ENCODE measurements at regions not wholly inside any gene's neighbourhood (a gene's known extent, or its start where the extent isn't known, plus 50 kb on each side); places are given as distances from the start of the nearest gene placed in this dataset.

DNA sequence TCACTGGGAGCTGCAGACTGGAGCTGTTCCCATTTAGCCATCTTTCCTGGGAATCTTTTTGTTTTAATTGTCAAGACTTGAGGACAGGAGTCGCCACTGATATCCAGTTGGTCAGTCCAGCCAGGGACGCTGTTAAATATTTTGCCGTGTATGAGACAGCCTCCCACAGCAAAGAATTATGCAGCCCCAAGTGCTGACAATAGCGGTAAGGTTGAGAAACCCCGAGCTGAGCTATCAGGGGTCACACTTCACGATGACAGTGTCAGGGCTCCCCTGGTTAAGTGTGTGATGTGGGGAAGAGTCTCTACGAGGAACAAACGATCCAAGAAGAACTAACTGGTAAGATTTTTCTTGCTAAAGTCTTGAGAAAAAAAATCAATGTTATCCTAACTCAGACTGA is 372.0 kb upstream of the MPDZ start:
- TF ChIP-seq, protein P1, sequence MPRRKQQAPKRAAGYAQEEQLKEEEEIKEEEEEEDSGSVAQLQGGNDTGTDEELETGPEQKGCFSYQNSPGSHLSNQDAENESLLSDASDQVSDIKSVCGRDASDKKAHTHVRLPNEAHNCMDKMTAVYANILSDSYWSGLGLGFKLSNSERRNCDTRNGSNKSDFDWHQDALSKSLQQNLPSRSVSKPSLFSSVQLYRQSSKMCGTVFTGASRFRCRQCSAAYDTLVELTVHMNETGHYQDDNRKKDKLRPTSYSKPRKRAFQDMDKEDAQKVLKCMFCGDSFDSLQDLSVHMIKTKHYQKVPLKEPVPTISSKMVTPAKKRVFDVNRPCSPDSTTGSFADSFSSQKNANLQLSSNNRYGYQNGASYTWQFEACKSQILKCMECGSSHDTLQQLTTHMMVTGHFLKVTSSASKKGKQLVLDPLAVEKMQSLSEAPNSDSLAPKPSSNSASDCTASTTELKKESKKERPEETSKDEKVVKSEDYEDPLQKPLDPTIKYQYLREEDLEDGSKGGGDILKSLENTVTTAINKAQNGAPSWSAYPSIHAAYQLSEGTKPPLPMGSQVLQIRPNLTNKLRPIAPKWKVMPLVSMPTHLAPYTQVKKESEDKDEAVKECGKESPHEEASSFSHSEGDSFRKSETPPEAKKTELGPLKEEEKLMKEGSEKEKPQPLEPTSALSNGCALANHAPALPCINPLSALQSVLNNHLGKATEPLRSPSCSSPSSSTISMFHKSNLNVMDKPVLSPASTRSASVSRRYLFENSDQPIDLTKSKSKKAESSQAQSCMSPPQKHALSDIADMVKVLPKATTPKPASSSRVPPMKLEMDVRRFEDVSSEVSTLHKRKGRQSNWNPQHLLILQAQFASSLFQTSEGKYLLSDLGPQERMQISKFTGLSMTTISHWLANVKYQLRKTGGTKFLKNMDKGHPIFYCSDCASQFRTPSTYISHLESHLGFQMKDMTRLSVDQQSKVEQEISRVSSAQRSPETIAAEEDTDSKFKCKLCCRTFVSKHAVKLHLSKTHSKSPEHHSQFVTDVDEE (CRISPR knock-in tag; IDR thresholded peaks at IDR 0.05), result no peak
- no peak for TF ChIP-seq ZNF8 (CRISPR knock-in tag; IDR thresholded peaks at IDR 0.05)
- TF ChIP-seq BACH2 (CRISPR knock-in tag; IDR thresholded peaks at IDR 0.05; ENCODE audit: borderline replicate concordance), result no peak
- TF ChIP-seq ZFP30 (CRISPR knock-in tag; IDR thresholded peaks at IDR 0.05), result no peak
- TF ChIP-seq GLIS3 (CRISPR knock-in tag; IDR thresholded peaks at IDR 0.05), result no peak
- TF ChIP-seq, protein P2, sequence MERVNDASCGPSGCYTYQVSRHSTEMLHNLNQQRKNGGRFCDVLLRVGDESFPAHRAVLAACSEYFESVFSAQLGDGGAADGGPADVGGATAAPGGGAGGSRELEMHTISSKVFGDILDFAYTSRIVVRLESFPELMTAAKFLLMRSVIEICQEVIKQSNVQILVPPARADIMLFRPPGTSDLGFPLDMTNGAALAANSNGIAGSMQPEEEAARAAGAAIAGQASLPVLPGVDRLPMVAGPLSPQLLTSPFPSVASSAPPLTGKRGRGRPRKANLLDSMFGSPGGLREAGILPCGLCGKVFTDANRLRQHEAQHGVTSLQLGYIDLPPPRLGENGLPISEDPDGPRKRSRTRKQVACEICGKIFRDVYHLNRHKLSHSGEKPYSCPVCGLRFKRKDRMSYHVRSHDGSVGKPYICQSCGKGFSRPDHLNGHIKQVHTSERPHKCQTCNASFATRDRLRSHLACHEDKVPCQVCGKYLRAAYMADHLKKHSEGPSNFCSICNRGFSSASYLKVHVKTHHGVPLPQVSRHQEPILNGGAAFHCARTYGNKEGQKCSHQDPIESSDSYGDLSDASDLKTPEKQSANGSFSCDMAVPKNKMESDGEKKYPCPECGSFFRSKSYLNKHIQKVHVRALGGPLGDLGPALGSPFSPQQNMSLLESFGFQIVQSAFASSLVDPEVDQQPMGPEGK (CRISPR knock-in tag; IDR thresholded peaks at IDR 0.05; ENCODE audit: borderline replicate concordance), result no peak
- no peak for TF ChIP-seq ESRRG (CRISPR knock-in tag; IDR thresholded peaks at IDR 0.05)
- no peak for TF ChIP-seq ZNF70 (CRISPR knock-in tag; IDR thresholded peaks at IDR 0.05)
- no peak for TF ChIP-seq TCF4 (CRISPR knock-in tag; IDR thresholded peaks at IDR 0.05; ENCODE audit: borderline replicate concordance)
- TF ChIP-seq, protein P3, sequence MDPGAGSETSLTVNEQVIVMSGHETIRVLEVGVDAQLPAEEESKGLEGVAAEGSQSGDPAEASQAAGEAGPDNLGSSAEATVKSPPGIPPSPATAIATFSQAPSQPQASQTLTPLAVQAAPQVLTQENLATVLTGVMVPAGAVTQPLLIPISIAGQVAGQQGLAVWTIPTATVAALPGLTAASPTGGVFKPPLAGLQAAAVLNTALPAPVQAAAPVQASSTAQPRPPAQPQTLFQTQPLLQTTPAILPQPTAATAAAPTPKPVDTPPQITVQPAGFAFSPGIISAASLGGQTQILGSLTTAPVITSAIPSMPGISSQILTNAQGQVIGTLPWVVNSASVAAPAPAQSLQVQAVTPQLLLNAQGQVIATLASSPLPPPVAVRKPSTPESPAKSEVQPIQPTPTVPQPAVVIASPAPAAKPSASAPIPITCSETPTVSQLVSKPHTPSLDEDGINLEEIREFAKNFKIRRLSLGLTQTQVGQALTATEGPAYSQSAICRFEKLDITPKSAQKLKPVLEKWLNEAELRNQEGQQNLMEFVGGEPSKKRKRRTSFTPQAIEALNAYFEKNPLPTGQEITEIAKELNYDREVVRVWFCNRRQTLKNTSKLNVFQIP (CRISPR knock-in tag; IDR thresholded peaks at IDR 0.05; ENCODE audit: borderline replicate concordance, low read depth), result no peak
- no peak for TF ChIP-seq ZNF565 (CRISPR knock-in tag; conservative IDR thresholded peaks at IDR 0.05; ENCODE audit: low read depth)
- TF ChIP-seq RARB (CRISPR knock-in tag; IDR thresholded peaks at IDR 0.05), result no peak
- TF ChIP-seq SNAI2 (CRISPR knock-in tag; IDR thresholded peaks at IDR 0.05), result no peak
- TF ChIP-seq, protein P4, sequence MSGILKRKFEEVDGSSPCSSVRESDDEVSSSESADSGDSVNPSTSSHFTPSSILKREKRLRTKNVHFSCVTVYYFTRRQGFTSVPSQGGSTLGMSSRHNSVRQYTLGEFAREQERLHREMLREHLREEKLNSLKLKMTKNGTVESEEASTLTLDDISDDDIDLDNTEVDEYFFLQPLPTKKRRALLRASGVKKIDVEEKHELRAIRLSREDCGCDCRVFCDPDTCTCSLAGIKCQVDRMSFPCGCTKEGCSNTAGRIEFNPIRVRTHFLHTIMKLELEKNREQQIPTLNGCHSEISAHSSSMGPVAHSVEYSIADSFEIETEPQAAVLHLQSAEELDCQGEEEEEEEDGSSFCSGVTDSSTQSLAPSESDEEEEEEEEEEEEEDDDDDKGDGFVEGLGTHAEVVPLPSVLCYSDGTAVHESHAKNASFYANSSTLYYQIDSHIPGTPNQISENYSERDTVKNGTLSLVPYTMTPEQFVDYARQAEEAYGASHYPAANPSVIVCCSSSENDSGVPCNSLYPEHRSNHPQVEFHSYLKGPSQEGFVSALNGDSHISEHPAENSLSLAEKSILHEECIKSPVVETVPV (CRISPR knock-in tag; IDR thresholded peaks at IDR 0.05), result no peak
- TF ChIP-seq ZFP3 (CRISPR knock-in tag; IDR thresholded peaks at IDR 0.05), result no peak
- ATAC-seq, result no peak

DNA sequence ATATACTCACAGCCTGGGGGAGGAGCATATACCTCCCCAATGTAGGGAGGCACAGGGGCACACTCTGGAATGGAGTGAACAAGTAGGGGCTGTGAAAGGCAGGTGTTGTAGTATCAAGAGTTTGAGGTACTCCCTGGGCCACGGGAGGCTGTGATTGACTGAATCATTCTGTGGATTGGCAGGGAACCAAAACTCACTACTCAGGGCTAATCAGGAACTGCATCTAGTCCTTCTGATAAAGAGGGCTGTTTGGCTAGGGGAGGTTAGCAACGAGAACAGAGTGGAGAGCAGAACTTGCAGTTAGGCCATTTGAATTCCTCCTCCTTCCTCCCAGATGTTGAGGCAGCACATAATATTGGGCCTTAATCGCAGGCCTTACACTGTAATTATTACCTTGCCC is 369.2 kb upstream of the MPDZ start:
- no peak for ATAC-seq
- TF ChIP-seq OSR1 (CRISPR knock-in tag; IDR thresholded peaks at IDR 0.05) (no peak), GLIS3 (CRISPR knock-in tag; IDR thresholded peaks at IDR 0.05) (no peak), ARNTL (CRISPR knock-in tag; IDR thresholded peaks at IDR 0.05; ENCODE audit: borderline replicate concordance, low read depth) (no peak), ZNF565 (CRISPR knock-in tag; conservative IDR thresholded peaks at IDR 0.05; ENCODE audit: low read depth) (no peak), ZNF70 (CRISPR knock-in tag; IDR thresholded peaks at IDR 0.05) (no peak), ZFP30 (CRISPR knock-in tag; IDR thresholded peaks at IDR 0.05) (no peak), ZC3H10 (CRISPR knock-in tag; IDR thresholded peaks at IDR 0.05) (no peak), ZNF8 (CRISPR knock-in tag; IDR thresholded peaks at IDR 0.05) (no peak), RARB (CRISPR knock-in tag; IDR thresholded peaks at IDR 0.05) (no peak), BACH2 (CRISPR knock-in tag; IDR thresholded peaks at IDR 0.05; ENCODE audit: borderline replicate concordance) (no peak), TOX (CRISPR knock-in tag; IDR thresholded peaks at IDR 0.05; ENCODE audit: borderline replicate concordance) (no peak), SNAI2 (CRISPR knock-in tag; IDR thresholded peaks at IDR 0.05) (no peak), TCF4 (CRISPR knock-in tag; IDR thresholded peaks at IDR 0.05; ENCODE audit: borderline replicate concordance) (no peak), ESRRG (CRISPR knock-in tag; IDR thresholded peaks at IDR 0.05) (no peak), CSDC2 (CRISPR knock-in tag; IDR thresholded peaks at IDR 0.05) (no peak)
- TF ChIP-seq, protein P5, sequence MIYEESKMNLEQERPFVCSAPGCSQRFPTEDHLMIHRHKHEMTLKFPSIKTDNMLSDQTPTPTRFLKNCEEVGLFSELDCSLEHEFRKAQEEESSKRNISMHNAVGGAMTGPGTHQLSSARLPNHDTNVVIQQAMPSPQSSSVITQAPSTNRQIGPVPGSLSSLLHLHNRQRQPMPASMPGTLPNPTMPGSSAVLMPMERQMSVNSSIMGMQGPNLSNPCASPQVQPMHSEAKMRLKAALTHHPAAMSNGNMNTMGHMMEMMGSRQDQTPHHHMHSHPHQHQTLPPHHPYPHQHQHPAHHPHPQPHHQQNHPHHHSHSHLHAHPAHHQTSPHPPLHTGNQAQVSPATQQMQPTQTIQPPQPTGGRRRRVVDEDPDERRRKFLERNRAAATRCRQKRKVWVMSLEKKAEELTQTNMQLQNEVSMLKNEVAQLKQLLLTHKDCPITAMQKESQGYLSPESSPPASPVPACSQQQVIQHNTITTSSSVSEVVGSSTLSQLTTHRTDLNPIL (CRISPR knock-in tag; IDR thresholded peaks at IDR 0.05; ENCODE audit: low read depth), result no peak
- TF ChIP-seq, protein P1 (CRISPR knock-in tag; IDR thresholded peaks at IDR 0.05), result no peak
- TF ChIP-seq, protein P4 (CRISPR knock-in tag; IDR thresholded peaks at IDR 0.05), result no peak
- TF ChIP-seq, protein P3 (CRISPR knock-in tag; IDR thresholded peaks at IDR 0.05; ENCODE audit: borderline replicate concordance, low read depth), result no peak

All from SK-N-SH treated with all-trans-retinoic acid at 6 μM for 48 hours (cell line).